NCI-H1092 (cell line): ENCODE measurements at regions not wholly inside any gene's neighbourhood (a gene's known extent, or its start where the extent isn't known, plus 50 kb on each side); places are given as distances from the start of the nearest gene placed in this dataset.

ENCODE experiments used
- DNase-seq: peaks from one replicate; lab custom pipeline; 2025; lab: John Stamatoyannopoulos, UW

DNA sequence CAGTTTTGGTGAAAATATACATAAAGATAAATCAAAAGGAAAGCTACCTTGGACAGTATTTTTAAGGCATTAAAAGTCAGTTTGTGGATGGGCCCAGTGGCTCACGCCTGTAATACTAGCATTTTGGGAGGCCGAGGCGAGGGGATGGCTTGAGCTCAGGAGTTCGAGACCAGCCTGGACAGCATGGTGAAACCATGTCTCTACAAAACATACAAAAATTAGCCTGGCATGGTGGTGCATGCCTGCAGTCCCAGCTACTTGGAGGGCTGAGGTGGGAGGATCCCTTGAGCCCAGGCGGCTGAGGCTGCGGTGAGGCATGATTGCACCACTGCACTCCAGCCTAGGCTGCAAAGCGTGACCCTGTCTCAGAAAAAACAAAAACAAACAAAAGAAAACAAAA, 1253.8 kb downstream of the MRPL39 start:
- no peak for DNase-seq

DNA sequence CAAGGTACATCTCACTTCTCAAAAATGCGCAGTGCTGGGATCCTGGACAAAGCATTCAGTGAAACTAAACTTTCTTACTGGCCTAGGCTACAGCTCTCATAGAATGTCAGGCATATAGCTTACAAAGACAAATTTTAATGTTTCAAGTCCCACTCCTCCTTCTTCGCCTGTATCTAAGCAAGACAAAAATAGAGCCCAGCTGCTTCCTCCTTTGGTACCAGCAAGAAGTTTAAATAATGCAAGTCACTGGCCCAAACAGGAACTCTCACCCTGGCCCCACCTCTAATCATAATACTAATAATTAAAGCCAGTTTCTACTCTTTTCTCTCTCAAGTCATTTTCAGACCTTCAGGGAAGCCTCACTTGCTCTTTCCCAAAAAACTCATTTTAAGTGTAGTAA, 1267.9 kb downstream of the MRPL39 start:
- DNase-seq = no peak

DNA sequence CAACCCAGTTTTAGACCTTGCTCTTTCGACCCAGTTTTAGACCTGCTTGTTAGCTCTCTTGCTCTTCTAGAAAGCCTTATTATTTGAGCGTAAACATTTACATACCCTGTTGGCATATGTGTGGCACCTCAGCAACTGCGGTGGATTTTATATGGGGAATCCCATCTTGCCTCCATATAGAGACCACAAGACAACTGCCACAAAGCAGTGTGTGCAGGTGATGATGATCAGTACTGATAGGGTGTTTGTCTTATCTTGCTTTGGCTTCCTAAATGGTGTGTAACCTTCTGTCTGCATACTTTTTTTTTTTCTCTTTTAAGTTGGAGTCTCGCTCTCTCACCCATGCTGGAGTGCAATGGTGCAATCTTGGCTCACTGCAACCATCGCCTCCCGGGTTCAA, 1270.8 kb downstream of the MRPL39 start:
- DNase-seq = no peak

DNA sequence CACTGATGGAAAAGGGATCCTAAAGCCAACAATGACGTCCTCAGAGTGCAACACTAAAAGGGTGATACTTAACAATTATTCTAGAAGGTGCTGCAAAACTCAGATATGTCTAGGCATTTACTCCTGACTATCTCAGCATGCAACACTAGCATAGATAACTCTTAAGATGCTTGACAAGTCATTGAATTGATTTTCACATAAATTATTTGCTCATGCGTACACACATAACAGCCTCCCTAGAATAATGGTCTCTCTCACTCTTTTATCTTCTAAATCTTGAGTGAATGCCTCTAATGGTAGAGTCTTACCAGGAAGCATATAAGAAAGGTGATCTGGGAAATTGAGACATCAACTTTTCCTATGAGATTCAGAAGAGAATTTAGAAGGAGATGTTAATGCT, 1283.7 kb downstream of the MRPL39 start:
- no peak for DNase-seq

DNA sequence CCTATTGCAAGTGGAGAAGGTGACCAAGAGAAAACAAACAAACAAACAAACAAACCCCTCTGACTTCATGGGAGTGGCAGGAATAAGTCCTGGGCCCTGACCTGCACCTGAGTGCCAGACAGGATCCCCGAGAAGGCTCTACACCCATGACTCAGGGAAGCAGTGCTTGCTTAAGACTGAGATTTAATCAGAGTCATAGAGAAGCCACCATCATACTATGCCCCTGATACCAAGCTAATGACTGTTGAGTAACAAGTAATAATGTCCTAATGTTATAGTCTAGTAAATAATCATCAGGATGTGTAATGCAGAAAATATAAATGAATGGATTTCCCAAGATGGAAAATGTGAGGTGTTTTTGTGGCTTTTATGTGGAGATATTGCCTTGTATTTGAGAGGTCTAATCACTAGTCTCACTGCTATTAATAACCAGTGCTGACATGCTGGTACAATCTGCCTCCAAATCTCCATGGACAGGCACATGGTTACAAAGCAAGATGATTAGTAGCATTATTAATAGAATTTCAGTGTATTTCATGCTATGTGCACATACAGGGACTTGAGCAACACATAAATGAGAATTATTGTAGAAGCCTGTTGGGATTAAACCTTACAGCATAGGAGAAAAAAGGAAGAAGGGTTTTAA, 1290.9 kb downstream of the MRPL39 start:
- DNase-seq = no peak

DNA sequence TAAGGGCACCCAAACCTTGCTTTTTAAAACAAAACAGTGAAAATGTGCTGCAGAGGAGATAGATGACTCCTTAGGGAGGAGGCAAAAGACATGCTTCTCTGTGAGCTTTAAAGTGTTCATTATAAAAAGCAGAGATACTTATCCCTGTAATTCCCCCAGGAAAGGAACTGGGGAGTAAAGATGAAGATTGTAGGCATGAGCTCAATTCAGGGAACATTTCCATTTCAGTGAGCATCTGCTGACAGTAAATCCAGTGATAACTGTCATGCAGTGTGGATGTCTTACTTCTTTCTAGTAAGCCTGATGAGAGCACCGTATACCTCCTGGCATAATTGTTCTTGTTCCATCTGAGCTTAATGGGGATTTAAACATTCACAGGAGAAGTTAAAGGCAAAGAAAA, 1296.5 kb downstream of the MRPL39 start:
- DNase-seq = no peak

DNA sequence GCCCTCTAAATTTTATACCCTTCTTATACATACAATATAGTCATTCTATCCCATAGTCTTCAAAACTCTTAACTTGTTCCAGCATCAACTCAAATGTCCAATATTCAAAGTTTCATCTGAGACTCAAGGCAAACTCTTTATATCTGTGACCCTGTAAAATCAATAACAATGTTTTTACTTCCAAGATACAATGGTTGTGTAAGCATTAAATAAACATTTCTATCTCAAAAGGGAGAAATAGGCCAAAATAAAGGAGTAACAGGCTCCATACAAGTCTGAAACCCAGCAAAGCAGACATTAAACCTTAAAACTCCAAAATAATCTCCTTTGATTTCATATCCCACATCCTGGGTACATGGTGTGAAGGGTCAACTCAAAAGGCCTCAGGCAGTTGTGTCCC, 1299.1 kb downstream of the MRPL39 start:
- DNase-seq = no peak

DNA sequence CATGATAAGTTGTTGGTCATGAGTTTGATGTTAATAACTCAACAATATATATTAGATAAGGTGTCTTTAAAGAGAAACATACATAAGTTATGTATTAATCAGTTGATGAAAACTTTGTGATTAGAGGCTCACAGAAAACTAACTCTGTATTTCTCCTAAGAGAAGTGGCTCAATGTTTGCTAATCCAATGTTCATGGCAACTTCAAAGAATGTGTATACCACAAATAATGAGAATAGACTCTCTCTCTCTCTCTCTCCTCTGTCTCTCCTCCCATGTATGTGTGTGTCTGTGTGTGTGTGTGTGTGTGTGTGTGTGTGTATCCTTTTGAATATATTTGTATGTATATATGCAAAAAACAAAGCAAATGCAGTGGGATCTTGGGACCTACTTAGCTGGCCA, 1304.9 kb downstream of the MRPL39 start:
- no peak for DNase-seq

DNA sequence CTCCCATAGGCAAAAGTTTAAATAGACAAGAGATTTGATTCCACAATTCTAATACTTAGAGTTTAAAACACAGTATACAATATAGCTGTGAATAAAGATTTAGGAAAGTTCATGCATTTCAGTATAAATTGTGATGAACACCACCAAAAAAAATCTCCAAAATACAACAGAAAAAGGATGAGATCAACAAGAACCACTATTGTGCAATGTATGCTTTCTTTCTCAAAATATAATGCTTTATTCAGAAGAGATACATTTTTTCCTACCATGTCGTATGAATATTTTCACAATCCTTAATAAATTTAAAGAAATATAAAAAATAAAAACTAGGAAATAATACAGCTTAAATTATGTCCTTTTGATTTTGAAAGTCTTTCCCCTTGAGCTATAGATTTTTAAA, 1309.2 kb downstream of the MRPL39 start:
- DNase-seq = no peak

DNA sequence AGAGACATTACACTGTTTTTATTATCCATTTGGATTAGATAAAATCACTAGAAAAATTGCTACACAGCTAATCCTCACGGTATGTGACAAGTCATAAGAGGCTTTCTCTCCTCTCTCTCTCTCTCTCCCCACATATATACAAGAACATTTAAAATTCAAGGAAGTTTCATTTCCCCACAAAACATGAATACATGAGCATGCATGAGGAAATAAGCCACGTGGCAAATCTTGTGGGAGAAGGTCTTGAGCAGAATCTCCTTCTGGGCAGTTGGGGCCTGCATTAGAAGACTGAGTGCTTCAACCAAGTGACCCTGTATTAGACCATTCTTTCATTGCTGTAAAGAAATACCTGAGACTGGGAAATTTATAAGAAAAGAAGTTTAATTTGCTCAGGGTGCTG, 1313.1 kb downstream of the MRPL39 start:
- DNase-seq = no peak

DNA sequence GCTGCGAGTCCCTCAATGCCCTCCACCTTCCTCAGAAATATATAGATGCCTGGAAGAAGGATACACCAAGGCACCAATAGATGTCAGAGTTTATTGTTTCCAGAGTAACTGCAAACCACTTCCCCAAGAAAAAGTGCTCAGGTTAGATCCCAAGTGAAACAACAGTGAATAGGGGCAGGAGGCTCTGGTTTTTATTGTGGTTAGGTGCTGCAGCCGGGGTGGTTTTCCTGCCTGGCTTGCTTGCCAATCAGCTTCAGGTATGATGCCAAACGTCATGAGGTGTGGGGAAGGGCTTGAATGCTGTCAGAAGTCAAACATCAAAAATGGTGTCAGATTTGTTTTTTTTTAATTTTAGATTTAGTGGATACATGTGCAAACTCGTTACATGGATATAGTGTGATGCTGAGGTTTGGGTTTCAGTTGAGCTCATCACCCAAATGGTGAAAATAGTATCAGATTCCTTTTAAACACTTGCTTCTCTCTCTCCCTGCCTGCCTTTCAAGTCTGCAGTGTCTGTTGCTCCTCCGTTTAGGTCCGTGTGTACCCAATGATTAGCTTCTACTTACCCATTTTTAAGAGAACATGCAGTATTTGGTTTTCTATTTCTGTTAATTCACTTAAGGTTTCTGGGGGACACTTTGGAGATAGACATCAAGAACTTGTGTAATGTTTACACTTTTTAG, 1317.0 kb downstream of the MRPL39 start:
- DNase-seq = no peak

DNA sequence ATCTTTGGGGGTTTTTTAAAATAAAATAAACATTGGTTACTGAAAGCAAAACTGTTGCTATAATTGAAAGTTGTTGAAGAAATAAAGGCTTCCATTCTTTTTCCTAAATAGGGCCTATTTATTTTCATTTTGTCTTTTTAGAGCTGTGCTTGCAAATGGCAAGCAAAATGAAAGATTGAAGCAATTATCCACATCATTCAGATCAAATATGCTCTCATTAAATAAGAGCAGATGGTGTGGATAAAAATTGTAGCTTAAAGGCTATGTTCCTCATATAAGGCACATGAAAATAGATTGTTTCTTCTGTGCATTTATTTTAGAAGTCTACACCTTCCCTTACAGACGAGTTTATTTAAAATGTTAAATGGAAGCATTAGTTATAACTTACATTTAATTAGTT, 1317.7 kb downstream of the MRPL39 start:
- no peak for DNase-seq

DNA sequence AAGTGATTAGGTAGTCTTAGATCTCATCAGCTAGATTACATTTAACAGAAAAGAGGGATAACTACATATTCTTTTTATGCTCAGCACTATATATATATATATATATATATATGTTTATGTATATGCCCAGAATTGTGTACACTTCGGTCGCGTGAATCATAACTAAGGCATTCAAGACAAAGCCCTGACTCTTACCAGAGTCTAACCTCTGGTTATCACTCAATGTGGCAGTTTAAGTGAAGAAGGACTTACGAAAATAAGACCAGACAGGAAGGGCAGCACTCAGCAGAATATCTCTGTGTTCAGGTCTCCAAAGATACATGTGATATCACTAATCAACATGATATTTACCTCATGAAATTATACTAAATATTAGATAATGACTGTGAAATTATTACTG, 1326.7 kb downstream of the MRPL39 start:
- no peak for DNase-seq

DNA sequence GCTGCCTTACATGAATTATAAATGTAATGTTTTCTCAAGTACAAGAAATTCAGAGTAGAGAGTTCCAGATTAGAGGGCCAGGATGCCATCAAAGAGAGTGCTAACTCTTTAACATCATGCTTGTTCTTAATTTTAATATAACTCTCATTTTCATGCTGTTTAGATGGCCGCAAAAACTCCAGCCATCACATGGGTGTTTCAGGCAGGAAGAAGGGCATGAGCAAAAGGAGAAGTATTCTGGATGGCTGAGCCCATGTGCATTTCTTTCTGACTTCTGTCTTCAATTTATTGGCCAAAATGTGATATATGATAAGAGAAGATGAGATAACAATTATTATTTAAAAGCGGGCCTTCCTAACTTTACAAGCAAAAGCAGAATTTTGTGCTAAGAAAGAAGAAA, 1328.6 kb downstream of the MRPL39 start:
- no peak for DNase-seq

DNA sequence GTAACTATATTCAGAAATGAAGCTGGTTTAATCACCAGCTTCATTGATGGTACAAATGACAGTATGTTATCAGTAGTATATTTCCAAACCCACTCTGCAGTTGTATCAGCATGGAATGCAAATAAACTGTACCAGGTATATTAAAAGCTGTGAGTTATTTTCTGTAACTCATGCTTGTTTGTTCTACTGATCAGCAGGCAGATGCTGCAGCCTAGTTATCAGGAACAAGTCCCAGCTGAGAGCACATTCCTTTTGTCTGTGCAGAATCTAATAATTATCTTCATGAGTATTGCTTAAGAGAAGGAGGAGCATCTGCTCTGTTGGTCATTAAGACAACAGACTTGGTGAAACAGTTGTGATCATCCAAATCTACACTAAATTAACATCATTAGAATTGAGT, 1331.1 kb downstream of the MRPL39 start:
- no peak for DNase-seq

DNA sequence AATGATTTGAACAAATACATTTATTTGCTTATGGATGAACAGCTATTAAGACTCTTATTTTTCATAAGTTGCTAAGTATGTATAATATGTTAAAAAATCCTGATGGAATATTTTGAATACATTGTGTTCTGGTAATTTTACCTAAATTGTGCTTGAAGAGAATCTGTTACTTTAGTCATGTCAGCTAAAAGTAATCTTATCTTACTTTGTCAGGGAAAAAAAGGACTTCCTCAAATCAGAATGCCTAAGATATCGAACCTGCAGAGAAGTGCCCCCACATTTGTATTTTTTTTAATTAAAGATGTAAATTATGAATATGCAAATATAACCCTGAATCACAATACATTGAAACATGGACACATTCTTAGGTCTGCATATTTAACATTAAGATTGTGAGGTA, 1331.7 kb downstream of the MRPL39 start:
- DNase-seq = no peak

DNA sequence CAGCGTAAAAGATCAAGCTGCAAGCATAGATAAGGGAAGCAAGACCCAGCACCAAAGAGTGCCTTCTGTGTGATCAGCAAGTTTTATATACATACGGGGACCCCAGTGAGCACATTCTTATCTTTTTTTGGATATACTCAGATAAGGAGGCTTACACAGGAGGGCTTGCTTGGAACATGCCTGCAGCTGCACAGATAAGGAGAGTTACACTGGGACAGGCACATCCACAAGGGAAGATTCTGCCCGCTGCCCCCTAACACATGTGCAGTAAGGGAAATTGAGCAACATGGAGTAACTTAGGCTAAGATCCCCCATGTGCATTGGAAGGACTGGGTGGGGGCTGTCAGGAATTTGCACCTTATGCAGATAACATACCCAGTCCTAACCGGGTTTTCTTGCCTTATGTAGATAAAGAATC, 1334.8 kb downstream of the MRPL39 start:
- DNase-seq = no peak

DNA sequence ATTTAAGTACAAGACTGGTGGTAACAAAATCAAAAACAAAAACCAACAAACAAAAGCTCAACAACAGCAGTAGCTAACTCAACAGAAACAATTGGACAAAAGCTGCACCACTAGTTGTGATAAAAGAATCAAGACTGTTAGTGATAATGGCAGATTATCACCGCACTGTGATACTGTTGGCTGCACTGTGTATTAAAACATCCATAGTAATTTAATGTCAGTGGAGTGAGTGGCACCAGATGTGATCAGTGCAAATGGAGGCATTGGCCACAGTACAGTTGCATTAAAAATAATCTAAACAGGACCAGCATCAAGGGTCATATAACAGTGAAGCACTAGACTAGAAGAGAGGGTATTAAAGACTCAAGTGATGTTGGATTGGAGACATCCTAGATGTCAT, 1341.3 kb downstream of the MRPL39 start:
- DNase-seq = no peak

DNA sequence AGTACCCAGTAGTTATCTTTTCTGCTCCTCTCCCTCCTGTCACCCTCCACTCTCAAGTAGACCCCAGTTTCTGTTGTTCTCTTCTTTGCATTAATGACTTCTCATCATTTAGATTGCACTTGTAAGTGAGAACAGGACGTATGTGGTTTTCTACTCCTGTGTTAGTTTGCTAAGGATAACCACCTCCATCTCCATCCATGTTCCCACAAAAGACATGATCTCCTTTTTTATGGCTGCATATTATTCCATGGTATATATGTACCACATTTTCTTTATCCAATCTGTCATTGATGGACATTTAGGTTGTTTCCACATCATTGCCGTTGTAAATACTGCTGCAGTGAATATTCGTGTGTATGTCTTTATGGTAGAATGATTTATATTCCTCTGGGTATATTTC, 1346.5 kb downstream of the MRPL39 start:
- no peak for DNase-seq

DNA sequence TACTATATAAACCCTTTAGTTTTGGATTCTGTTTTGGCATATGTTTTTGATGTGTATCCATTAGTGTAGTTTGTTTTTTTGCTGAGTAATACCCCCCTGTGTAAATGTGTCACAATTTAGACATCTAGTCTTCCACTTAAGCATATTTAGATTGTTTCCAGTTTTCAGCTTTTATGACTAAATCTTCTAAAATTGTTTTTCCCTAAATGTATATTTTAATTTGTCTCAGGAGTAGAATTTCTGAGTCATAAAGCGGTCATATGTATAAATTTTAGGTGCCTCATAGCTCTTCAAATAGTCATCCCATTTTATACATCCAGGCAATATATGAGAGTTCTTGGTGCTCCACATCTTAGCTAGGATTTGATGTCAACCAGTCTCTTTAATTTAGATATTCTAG, 1348.0 kb downstream of the MRPL39 start:
- no peak for DNase-seq

DNA sequence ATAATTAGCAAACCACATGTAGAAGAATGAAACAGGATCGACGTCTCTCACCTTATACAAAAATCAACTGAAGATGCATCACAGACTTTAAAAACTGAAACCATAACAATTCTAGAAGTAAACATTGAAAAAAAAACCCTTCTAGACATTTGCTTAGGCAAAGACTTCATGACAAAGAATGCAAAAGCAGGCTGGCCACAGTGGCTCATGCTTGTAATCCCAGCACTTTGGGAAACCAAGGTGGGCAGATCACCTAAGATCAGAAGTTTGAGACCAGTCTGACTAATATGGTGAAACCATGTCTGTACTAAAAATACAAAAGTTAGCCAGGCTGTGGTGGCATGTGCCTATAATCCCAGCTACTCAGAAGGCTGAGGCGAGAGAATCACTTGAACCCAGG, 1351.7 kb downstream of the MRPL39 start:
- no peak for DNase-seq

DNA sequence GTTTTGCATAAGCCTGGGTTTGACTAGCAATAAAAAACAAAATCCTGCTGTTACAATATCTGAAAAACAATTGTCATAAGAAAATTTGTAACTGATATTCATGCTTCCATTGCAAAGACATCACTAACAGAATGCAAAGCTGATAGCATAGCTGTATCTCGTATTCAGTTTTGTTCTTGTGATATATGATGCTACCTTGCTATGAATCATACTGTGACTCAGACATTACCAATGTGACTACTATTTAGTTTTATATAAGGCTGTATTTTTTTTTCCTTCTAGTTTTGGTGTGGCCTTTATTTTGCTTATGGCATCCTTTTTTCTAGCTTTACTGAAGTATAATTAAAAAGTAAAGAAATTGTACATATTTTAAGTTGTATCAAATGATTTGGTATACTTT, 1381.8 kb downstream of the MRPL39 start:
- no peak for DNase-seq

DNA sequence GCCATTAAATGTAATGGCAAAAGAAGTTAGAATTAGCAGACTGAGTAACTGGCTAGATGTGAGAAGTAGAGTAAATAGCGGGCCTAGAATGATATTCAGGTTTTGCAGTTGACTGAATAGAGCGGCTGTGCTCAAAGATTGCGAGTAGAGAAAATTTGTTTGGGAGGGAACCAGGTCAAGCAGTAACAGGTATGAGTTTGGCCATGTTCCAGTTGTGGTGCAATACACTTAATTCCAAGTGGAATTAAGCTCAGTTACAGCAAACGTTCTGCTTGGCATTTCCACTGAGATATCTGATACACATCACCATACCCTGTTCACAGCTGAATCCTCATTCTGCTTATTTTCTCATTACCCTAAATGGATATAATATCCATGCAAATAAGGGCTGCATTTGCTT, 1382.9 kb downstream of the MRPL39 start:
- DNase-seq = no peak

DNA sequence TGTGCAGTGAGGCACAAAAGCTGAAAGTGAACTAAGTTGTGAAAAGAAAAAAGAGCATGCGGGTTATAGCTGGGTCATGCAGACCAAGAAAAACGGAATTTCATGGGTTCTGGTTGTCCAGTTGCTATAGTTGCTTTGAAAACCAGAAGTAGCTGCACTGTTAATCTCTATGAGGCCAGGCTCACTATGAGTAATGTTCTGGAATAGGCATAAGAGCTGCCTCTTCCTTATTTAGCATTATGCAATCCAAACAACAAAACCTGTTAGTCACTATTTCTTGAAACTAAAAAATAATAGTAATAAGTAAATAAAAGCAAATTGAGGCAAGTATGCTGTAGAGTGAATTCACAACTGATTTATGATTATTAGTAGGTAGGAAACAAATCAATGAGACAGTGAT, 1383.7 kb downstream of the MRPL39 start:
- DNase-seq = no peak
